ENCODE measurements at regions not wholly inside any gene's neighbourhood (a gene's known extent, or its start where the extent isn't known, plus 50 kb on each side); places are given as distances from the start of the nearest gene placed in this dataset.
"Not testable (repeated sequence)": the region's sequence is repeated elsewhere in the genome, so short reads cannot be mapped to it uniquely, and the experiment has no call there.

- TF ChIP-seq EZH2 (IDR thresholded peaks at IDR 0.05; ENCODE audit: low read length, missing control alignments) (no peak), CTCF (conservative IDR thresholded peaks at IDR 0.05 in 1 of 2, IDR thresholded peaks at IDR 0.05 in 1 of 2; ENCODE audit: low read depth in 1 of 2, low read length in 2 of 2) (no peak)
- Histone ChIP-seq H4K20me1 (ENCODE audit: control insufficient read depth, extremely low read depth, insufficient read depth, low read length) (no peaks in the 10 kb centered on the region), H3K4me3 (replicated peaks in 1 of 4; ENCODE audit: control extremely low read depth in 1 of 4, insufficient read depth in 1 of 4, low read depth in 3 of 4, low read length in 4 of 4) (no peak overlapping the region), H3K27me3 (ENCODE audit: control insufficient read depth, insufficient read depth, low read length) (no peaks in the 10 kb centered on the region), H3K4me1 (ENCODE audit: control insufficient read depth, extremely low read depth, insufficient read depth, low read length) (no peaks in the 10 kb centered on the region), H3K79me2 (ENCODE audit: control insufficient read depth, insufficient read depth, low read length) (no peaks in the 10 kb centered on the region), H3K9me3 (ENCODE audit: control insufficient read depth, insufficient read depth, low read depth, low read length) (no peaks in the 10 kb centered on the region), H3K27ac (ENCODE audit: insufficient read depth, low read length) (no peak overlapping the region), H3K4me2 (ENCODE audit: extremely low read depth, insufficient read depth, low read length) (no peak overlapping the region), H3K9ac (ENCODE audit: insufficient read depth, low read length) (no peak overlapping the region), H3K36me3 (ENCODE audit: control insufficient read depth, insufficient read depth, low read length) (no peaks in the 10 kb centered on the region), H2AFZ (ENCODE audit: low read length) (no peak overlapping the region)
- no peak for DNase-seq (ENCODE audit: low read depth in 2 of 2)
Measured at GRCh38 chr2:129559101-129559500, 420.4 kb upstream of the RAB6C start.

- no peak overlapping the region for H2AFZ ChIP-seq (ENCODE audit: low read length)
- no peak overlapping the region for H3K9ac ChIP-seq (ENCODE audit: insufficient read depth, low read length)
- no peaks in the 10 kb centered on the region for H3K36me3 ChIP-seq (ENCODE audit: control insufficient read depth, insufficient read depth, low read length)
- no peak overlapping the region for H3K27ac ChIP-seq (ENCODE audit: insufficient read depth, low read length)
- H3K4me2 ChIP-seq (ENCODE audit: extremely low read depth, insufficient read depth, low read length), result no peak overlapping the region
- no peaks in the 10 kb centered on the region for H3K9me3 ChIP-seq (ENCODE audit: control insufficient read depth, insufficient read depth, low read depth, low read length)
- H3K27me3 ChIP-seq (ENCODE audit: control insufficient read depth, insufficient read depth, low read length), result no peaks in the 10 kb centered on the region
- H4K20me1 ChIP-seq (ENCODE audit: control insufficient read depth, extremely low read depth, insufficient read depth, low read length), result no peaks in the 10 kb centered on the region
- H3K4me3 ChIP-seq (replicated peaks in 1 of 4; ENCODE audit: control extremely low read depth in 1 of 4, insufficient read depth in 1 of 4, low read depth in 3 of 4, low read length in 4 of 4), result no peak overlapping the region
- TF ChIP-seq CTCF (conservative IDR thresholded peaks at IDR 0.05 in 1 of 2, IDR thresholded peaks at IDR 0.05 in 1 of 2; ENCODE audit: low read depth in 1 of 2, low read length in 2 of 2) (no peak), EZH2 (IDR thresholded peaks at IDR 0.05; ENCODE audit: low read length, missing control alignments) (no peak)
- H3K4me1 ChIP-seq (ENCODE audit: control insufficient read depth, extremely low read depth, insufficient read depth, low read length), result no peaks in the 10 kb centered on the region
- no peak for DNase-seq (ENCODE audit: low read depth in 2 of 2)
- H3K79me2 ChIP-seq (ENCODE audit: control insufficient read depth, insufficient read depth, low read length), result no peaks in the 10 kb centered on the region
Measured at GRCh38 chr2:129565551-129566109, 413.8 kb upstream of the RAB6C start.

GRCh38 chr2:129570812-129571211, 408.7 kb upstream of the RAB6C start:
- DNase-seq (ENCODE audit: low read depth in 2 of 2); H3K79me2 ChIP-seq (ENCODE audit: control insufficient read depth, insufficient read depth, low read length); H2AFZ ChIP-seq (ENCODE audit: low read length); H4K20me1 ChIP-seq (ENCODE audit: control insufficient read depth, extremely low read depth, insufficient read depth, low read length); H3K27ac ChIP-seq (ENCODE audit: insufficient read depth, low read length); H3K9ac ChIP-seq (ENCODE audit: insufficient read depth, low read length); H3K4me1 ChIP-seq (ENCODE audit: control insufficient read depth, extremely low read depth, insufficient read depth, low read length); H3K4me2 ChIP-seq (ENCODE audit: extremely low read depth, insufficient read depth, low read length); H3K9me3 ChIP-seq (ENCODE audit: control insufficient read depth, insufficient read depth, low read depth, low read length); H3K36me3 ChIP-seq (ENCODE audit: control insufficient read depth, insufficient read depth, low read length); H3K27me3 ChIP-seq (ENCODE audit: control insufficient read depth, insufficient read depth, low read length); H3K4me3 ChIP-seq (replicated peaks in 1 of 4; ENCODE audit: control extremely low read depth in 1 of 4, insufficient read depth in 1 of 4, low read depth in 3 of 4, low read length in 4 of 4): not testable (repeated sequence)
